OCI-LY7 (cell line): ENCODE measurements at regions not wholly inside any gene's neighbourhood (a gene's known extent, or its start where the extent isn't known, plus 50 kb on each side); places are given as distances from the start of the nearest gene placed in this dataset.

ENCODE experiments used
- BruUV-seq: library from RNA; stranded (reverse); fragments of 400-500 nt; replicated peaks from 2 replicates; lab custom pipeline; 2021; lab: Mats Ljungman, UMichigan
- CTCF ChIA-PET: fragments of 300-600 bp; sonication (Branson Sonifier 250); formaldehyde crosslinking; loops from one replicate; lab custom pipeline; 2022; ENCODE audit warnings: antibody characterized with exemption; ENCODE audit not compliant: unreplicated experiment; lab: Charles Lee
- POLR2A ChIA-PET: fragments of 300-600 bp; sonication (Branson Sonifier 250); formaldehyde crosslinking; loops from one replicate; lab custom pipeline; 2022; ENCODE audit warnings: antibody characterized with exemption; lab: Charles Lee
- DNase-seq: peaks from one replicate; pipeline ENCODE4 v3.0.0-alpha.2; 2015; ENCODE audit warnings: low spot score
- H2AFZ ChIP-seq: fragments of 200-600 bp; sonication (generic), shearing (Covaris generic); 2 replicates; pipeline ENCODE4 v1.6.1; 2014; ENCODE audit warnings: mild to moderate bottlenecking, antibody characterized with exemption, low read length, moderate library complexity
- H3K27ac ChIP-seq: fragments of 200-600 bp; sonication (generic); 2 replicates; pipeline ENCODE4 v1.5.1; 2014; ENCODE audit warnings: mixed run types, low read depth, mild to moderate bottlenecking, moderate library complexity, low read length, inconsistent platforms; ENCODE audit not compliant: poor library complexity, severe bottlenecking
- H3K36me3 ChIP-seq: fragments of 200-600 bp; sonication (generic); 2 replicates; pipeline ENCODE4 v1.6.1; 2014; ENCODE audit warnings: mild to moderate bottlenecking, antibody characterized with exemption, low read length, moderate library complexity, mixed read lengths; ENCODE audit not compliant: insufficient read depth
- H3K4me1 ChIP-seq: fragments of 200-600 bp; sonication (generic); 2 replicates; pipeline ENCODE4 v1.5.1; 2014; ENCODE audit warnings: mild to moderate bottlenecking, low read length; ENCODE audit not compliant: insufficient read depth, poor library complexity, severe bottlenecking
- H3K4me2 ChIP-seq: fragments of 200-600 bp; sonication (generic); 2 replicates; pipeline ENCODE4 v1.6.1; 2014; ENCODE audit warnings: mild to moderate bottlenecking, low read length
- H3K4me3 ChIP-seq: fragments of 200-600 bp; sonication (generic); 2 replicates; pipeline ENCODE4 v1.5.1; 2014; ENCODE audit warnings: mild to moderate bottlenecking, low read depth, low read length; ENCODE audit not compliant: poor library complexity, severe bottlenecking
- H3K79me2 ChIP-seq: fragments of 200-600 bp; sonication (generic); 2 replicates; pipeline ENCODE4 v1.6.1; 2016; ENCODE audit warnings: low read depth, mild to moderate bottlenecking, low read length, moderate library complexity, mixed read lengths; ENCODE audit not compliant: insufficient read depth
- H3K9me2 ChIP-seq: fragments of 200-600 bp; sonication (generic); 2 replicates; pipeline ENCODE4 v1.6.1; 2016; ENCODE audit warnings: mild to moderate bottlenecking, low read length, mixed read lengths; ENCODE audit not compliant: insufficient read depth
- H3K9me3 ChIP-seq: fragments of 200-600 bp; sonication (generic); 2 replicates; pipeline ENCODE4 v1.6.1; 2014; ENCODE audit warnings: mild to moderate bottlenecking, mixed run types, low read length, mixed read lengths
- H4K20me1 ChIP-seq: fragments of 200-600 bp; sonication (generic); 2 replicates; pipeline ENCODE4 v1.6.1; 2014; ENCODE audit warnings: mild to moderate bottlenecking, antibody characterized with exemption, low read length, moderate library complexity, mixed read lengths; ENCODE audit not compliant: insufficient read depth
- CTCF ChIP-seq: fragments of 200-600 bp; sonication (generic); conservative IDR thresholded peaks from 2 replicates; pipeline ENCODE4 v1.5.1; 2014; ENCODE audit warnings: mild to moderate bottlenecking, antibody characterized with exemption, low read length, moderate library complexity, mixed read lengths
- EZH2phosphoT487 ChIP-seq: fragments of 200-600 bp; sonication (generic); IDR thresholded peaks from 2 replicates; pipeline ENCODE4 v1.6.1; 2018; ENCODE audit warnings: low read depth, borderline replicate concordance, mild to moderate bottlenecking, mixed run types, antibody characterized with exemption, low read length, moderate library complexity, mixed read lengths
- intact Hi-C: fragments of 100-400 bp; cut with micrococcal nuclease; formaldehyde crosslinking; loops from one replicate; pipeline ENCODE4 v1.10.0; 2022; ENCODE audit not compliant: unreplicated experiment

- ChIA-PET CTCF (no interaction called here), POLR2A (no interaction called here)
- Histone ChIP-seq H3K4me3 (no peak overlapping the region), H3K9me3 (no peaks in the 10 kb centered on the region), H3K4me2 (no peak overlapping the region), H3K27ac (no peak overlapping the region), H2AFZ (no peak overlapping the region), H3K4me1 (no peaks in the 10 kb centered on the region), H3K36me3 (no peaks in the 10 kb centered on the region), H4K20me1 (no peaks in the 10 kb centered on the region), H3K79me2 (no peaks in the 10 kb centered on the region), H3K9me2 (no peaks in the 10 kb centered on the region)
- intact Hi-C loops = no loop called here
- BruUV-seq = no TSS peak
- TF ChIP-seq CTCF (no peak), EZH2phosphoT487 (no peak)
- no peak for DNase-seq
These were observed 56.5 kb upstream of the CWC22 start for GRCh38 chr2:180063494-180064092.

GRCh38 chr2:180062178-180062577, 55.1 kb upstream of the CWC22 start:
- no peak for DNase-seq
- H3K4me2 ChIP-seq = no peak overlapping the region
- H3K27ac ChIP-seq = no peak overlapping the region
- H3K4me3 ChIP-seq = no peak overlapping the region
- no TSS peak for BruUV-seq
- no peaks in the 10 kb centered on the region for H3K9me2 ChIP-seq
- TF ChIP-seq EZH2phosphoT487 (no peak), CTCF (no peak)
- no peaks in the 10 kb centered on the region for H3K36me3 ChIP-seq
- H3K79me2 ChIP-seq = no peaks in the 10 kb centered on the region
- intact Hi-C loops = no loop called here
- POLR2A ChIA-PET = interaction anchor here (1.4 kb wide), 1 partner anchor 14 kb away, joined by 3 read pairs; no protein-coding TSS in a partner anchor
- no peaks in the 10 kb centered on the region for H4K20me1 ChIP-seq
- no peak overlapping the region for H2AFZ ChIP-seq
- no peaks in the 10 kb centered on the region for H3K9me3 ChIP-seq
- no peaks in the 10 kb centered on the region for H3K4me1 ChIP-seq
- CTCF ChIA-PET = no interaction called here

- Histone ChIP-seq H3K9me3 (no peaks in the 10 kb centered on the region), H3K79me2 (no peaks in the 10 kb centered on the region), H3K36me3 (no peaks in the 10 kb centered on the region), H3K27ac (no peak overlapping the region), H3K4me2 (no peak overlapping the region), H3K4me1 (no peaks in the 10 kb centered on the region), H3K9me2 (no peaks in the 10 kb centered on the region), H4K20me1 (no peaks in the 10 kb centered on the region), H2AFZ (no peak overlapping the region), H3K4me3 (no peak overlapping the region)
- ChIA-PET POLR2A (interaction anchor here (0.9 to 1.4 kb wide), 2 partner anchors 14 to 78 kb away, joined by 3 read pairs; no protein-coding TSS in a partner anchor), CTCF (no interaction called here)
- BruUV-seq = no TSS peak
- intact Hi-C loops = no loop called here
- no peak for DNase-seq
- no peak for TF ChIP-seq EZH2phosphoT487
- TF ChIP-seq CTCF = no peak
These were observed 54.4 kb upstream of the CWC22 start for GRCh38 chr2:180061546-180061945.
